IMR-90 (cell line): ENCODE measurements at regions not wholly inside any gene's neighbourhood (a gene's known extent, or its start where the extent isn't known, plus 50 kb on each side); places are given as distances from the start of the nearest gene placed in this dataset.

Experiments used
- ATAC-seq: fragments of 200-7000 bp; cut with Tn5 transposase; 2 replicates; pipeline ENCODE4 v1.9.1; 2020; ENCODE audit warnings: low read depth, mild to moderate bottlenecking, moderate library complexity
- BruUV-seq: library from RNA; stranded (reverse); fragments of 400-500 nt; replicated peaks from 2 replicates; lab custom pipeline; 2021; lab: Mats Ljungman, UMichigan
- CTCF ChIA-PET: fragments of 300-600 bp; formaldehyde crosslinking; extraction: SDS; loops from one replicate; lab custom pipeline; 2021; ENCODE audit warnings: antibody characterized with exemption; lab: Yijun Ruan, JAX
- POLR2A ChIA-PET: fragments of 300-600 bp; sonication (Branson Sonifier 250); formaldehyde crosslinking; loops from one replicate; lab custom pipeline; 2022; ENCODE audit warnings: antibody characterized with exemption; ENCODE audit not compliant: unreplicated experiment; lab: Charles Lee
- DNase-seq: peaks from one replicate; pipeline ENCODE4 v3.0.0; 2013
- H2AFZ ChIP-seq: replicated peaks from 2 replicates; pipeline ENCODE3; 2013; ENCODE audit warnings: low read length, mild to moderate bottlenecking; ENCODE audit not compliant: poor library complexity
- H2AK5ac ChIP-seq: 2 replicates; pipeline ENCODE4 v1.6.1; 2013; ENCODE audit warnings: low read depth, low read length, inconsistent platforms
- H2AK9ac ChIP-seq: replicated peaks from 2 replicates; pipeline ENCODE3; 2013; ENCODE audit warnings: mild to moderate bottlenecking, low read depth, low read length, moderate library complexity; ENCODE audit not compliant: poor library complexity
- H2BK120ac ChIP-seq: 2 replicates; pipeline ENCODE4 v1.6.1; 2013; ENCODE audit warnings: low read depth, low read length, inconsistent platforms
- H2BK15ac ChIP-seq: 3 replicates; pipeline ENCODE4 v1.6.1; 2013; ENCODE audit warnings: low read depth, low read length, inconsistent platforms
- H2BK20ac ChIP-seq: 2 replicates; pipeline ENCODE4 v1.6.1; 2013; ENCODE audit warnings: low read depth, mild to moderate bottlenecking, inconsistent platforms, low read length, moderate library complexity
- H2BK5ac ChIP-seq: 2 replicates; pipeline ENCODE4 v1.6.1; 2013; ENCODE audit warnings: mild to moderate bottlenecking, low read depth, low read length, inconsistent platforms; ENCODE audit not compliant: poor library complexity, severe bottlenecking
- H3K14ac ChIP-seq: replicated peaks from 2 replicates; pipeline ENCODE4 v1.6.1; 2013; ENCODE audit warnings: low read depth, low read length, inconsistent platforms
- H3K18ac ChIP-seq: 2 replicates; pipeline ENCODE4 v1.6.1; 2013; ENCODE audit warnings: low read depth, low read length, control low read depth
- H3K23ac ChIP-seq: 2 replicates; pipeline ENCODE4 v1.6.1; 2013; ENCODE audit warnings: low read depth, low read length, inconsistent platforms
- H3K27ac ChIP-seq: 2 replicates; pipeline ENCODE4 v1.5.1; 2013; ENCODE audit warnings: mild to moderate bottlenecking, control low read depth, low read length; ENCODE audit not compliant: insufficient read depth
- H3K27me3 ChIP-seq: 2 replicates; pipeline ENCODE4 v1.6.1; 2013; ENCODE audit warnings: low read length; ENCODE audit not compliant: control insufficient read depth, insufficient read depth
- H3K36me3 ChIP-seq: 2 replicates; pipeline ENCODE4 v1.6.1; 2013; ENCODE audit warnings: low read length, mixed read lengths; ENCODE audit not compliant: control insufficient read depth, insufficient read depth
- H3K4ac ChIP-seq: 2 replicates; pipeline ENCODE4 v1.6.1; 2013; ENCODE audit warnings: low read depth, low read length, inconsistent platforms
- H3K4me1 ChIP-seq: 2 replicates; pipeline ENCODE4 v1.6.1; 2013; ENCODE audit warnings: low read length, mixed read lengths; ENCODE audit not compliant: control insufficient read depth, insufficient read depth
- H3K4me2 ChIP-seq: 2 replicates; pipeline ENCODE4 v1.6.1; 2013; ENCODE audit warnings: low read depth, mild to moderate bottlenecking, control low read depth, low read length, moderate library complexity
- H3K4me3 ChIP-seq: 2 replicates; pipeline ENCODE4 v1.5.1; 2013; ENCODE audit warnings: low read depth, mild to moderate bottlenecking, control low read depth, low read length, moderate library complexity; ENCODE audit not compliant: insufficient read depth
- H3K56ac ChIP-seq: 2 replicates; pipeline ENCODE4 v1.6.1; 2013; ENCODE audit warnings: low read length, inconsistent platforms; ENCODE audit not compliant: insufficient read depth; ENCODE audit errors: extremely low read depth
- H3K79me1 ChIP-seq, 2 experiments: 2 replicates each; pipeline ENCODE4 v1.6.1; 2013; ENCODE audit warnings: low read length in 2 of 2, inconsistent platforms in 1 of 2, low read depth in 1 of 2
- H3K9ac ChIP-seq: 2 replicates; pipeline ENCODE4 v1.6.1; 2013; ENCODE audit warnings: low read depth, low read length, control low read depth
- H3K9me1 ChIP-seq: 2 replicates; pipeline ENCODE4 v1.6.1; 2013; ENCODE audit warnings: low read length, inconsistent platforms; ENCODE audit not compliant: insufficient read depth
- H3K9me3 ChIP-seq: 2 replicates; pipeline ENCODE4 v1.6.1; 2013; ENCODE audit warnings: low read length; ENCODE audit not compliant: control insufficient read depth, insufficient read depth
- H4K20me1 ChIP-seq: 2 replicates; pipeline ENCODE4 v1.6.1; 2013; ENCODE audit warnings: low read length, inconsistent platforms; ENCODE audit not compliant: insufficient read depth
- H4K5ac ChIP-seq: 2 replicates; pipeline ENCODE4 v1.6.1; 2013; ENCODE audit warnings: mild to moderate bottlenecking, low read depth, low read length, control low read depth
- H4K8ac ChIP-seq, 2 experiments: 2 replicates each; pipeline ENCODE4 v1.6.1; 2013; ENCODE audit warnings: low read depth in 2 of 2, low read length in 2 of 2, control low read depth in 1 of 2, inconsistent platforms in 1 of 2
- H4K91ac ChIP-seq: 2 replicates; pipeline ENCODE4 v1.6.1; 2013; ENCODE audit warnings: low read depth, low read length, inconsistent platforms; ENCODE audit not compliant: insufficient read depth
- BHLHE40 ChIP-seq: fragments of 150-350 bp; IDR thresholded peaks from 2 replicates; pipeline ENCODE4 v1.6.1; 2016; ENCODE audit warnings: mild to moderate bottlenecking, low read depth, low read length
- FOS ChIP-seq: fragments of 150-350 bp; IDR thresholded peaks from 2 replicates; pipeline ENCODE4 v1.6.1; 2016; ENCODE audit warnings: low read depth, low read length
- MAZ ChIP-seq: IDR thresholded peaks from 2 replicates; pipeline ENCODE4 v1.6.1; 2012; ENCODE audit warnings: low read depth, mild to moderate bottlenecking, low read length, improper control_type of control experiment, moderate library complexity, borderline replicate concordance
- MXI1 ChIP-seq: IDR thresholded peaks from 2 replicates; pipeline ENCODE4 v1.6.1; 2012; ENCODE audit warnings: low read depth, mild to moderate bottlenecking, low read length, moderate library complexity, borderline replicate concordance
- NFE2L2 ChIP-seq: fragments of 150-350 bp; IDR thresholded peaks from 2 replicates; pipeline ENCODE4 v1.6.1; 2016; ENCODE audit warnings: low read depth, mild to moderate bottlenecking, low read length
- POLR2A ChIP-seq: IDR thresholded peaks from 2 replicates; pipeline ENCODE4 v1.6.1; 2012; ENCODE audit warnings: mild to moderate bottlenecking, low read depth, low read length
- RCOR1 ChIP-seq: IDR thresholded peaks from 2 replicates; pipeline ENCODE4 v1.6.1; 2012; ENCODE audit warnings: mild to moderate bottlenecking, low read length, improper control_type of control experiment; ENCODE audit not compliant: insufficient replicate concordance
- RFX5 ChIP-seq: IDR thresholded peaks from 2 replicates; pipeline ENCODE4 v1.8.0; 2012; ENCODE audit warnings: low read depth, mild to moderate bottlenecking, low read length, moderate library complexity
- WGBS, 2 experiments: methylation state at CpG; one replicate each; pipeline versions ENCODE4 v1.1.5 to v1.1.7; 2013; ENCODE audit warnings: missing lambda C conversion rate in 2 of 2; ENCODE audit not compliant: insufficient read length in 1 of 2; ENCODE audit errors: extremely low coverage in 2 of 2; 5-methylcytosine and 5-hydroxymethylcytosine counted together
- dilution Hi-C: fragments of 300-500 bp; cut with HindIII; formaldehyde crosslinking; loops from one replicate; pipeline ENCODE4 v1.14.3; 2018; ENCODE audit warnings: low sequenced_read_pairs; ENCODE audit not compliant: unreplicated experiment
- in situ Hi-C: fragments of 300-500 bp; cut with MboI; formaldehyde crosslinking; loops from 3 replicates; pipeline ENCODE4 v1.14.3; 2019; ENCODE audit warnings: low sequenced_read_pairs, inconsistent platforms, mixed read lengths
- intact Hi-C: fragments of 100-400 bp; cut with micrococcal nuclease; formaldehyde crosslinking; loops from 2 replicates; pipeline ENCODE4 v1.10.0; 2022
- TF ChIP-seq, protein P1 (sequence below): fragments of 150-350 bp; IDR thresholded peaks from 2 replicates; pipeline ENCODE4 v1.6.1; 2017; ENCODE audit warnings: mild to moderate bottlenecking, antibody characterized with exemption, low read length, low read depth
- TF ChIP-seq, protein P2 (sequence below): fragments of 150-350 bp; IDR thresholded peaks from 2 replicates; pipeline ENCODE4 v1.6.1; 2016; ENCODE audit warnings: low read depth, mild to moderate bottlenecking, low read length, moderate library complexity, borderline replicate concordance

DNA sequence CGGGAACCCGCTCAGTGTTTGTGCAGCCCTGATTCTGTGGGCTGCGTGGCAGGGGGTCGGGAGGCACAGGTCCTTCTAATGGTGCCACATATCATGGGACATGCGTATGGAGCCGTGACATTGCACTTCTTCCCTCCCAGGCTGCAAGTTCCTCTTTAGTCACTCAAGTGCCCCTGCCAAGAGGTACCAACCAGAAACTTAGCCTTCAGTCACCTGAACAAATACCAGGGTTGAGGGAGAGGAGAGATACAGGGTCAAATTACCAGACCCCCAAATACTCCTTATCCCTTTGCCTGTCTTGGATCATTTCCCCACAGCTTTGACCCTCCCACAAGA is 209.1 kb downstream of the BUD13 start:
- Histone ChIP-seq H3K4me1 (no peaks in the 10 kb centered on the region), H3K18ac (no peak overlapping the region), H3K36me3 (no peaks in the 10 kb centered on the region), H3K79me1 (no peaks in the 10 kb centered on the region), H4K20me1 (no peaks in the 10 kb centered on the region), H2BK5ac (no peak overlapping the region), H2BK120ac (no peak overlapping the region), H2AK9ac (no peak overlapping the region), H4K91ac (no peak overlapping the region), H3K9ac (no peak overlapping the region), H3K9me1 (0 out of 2 replicates have a peak, but pooled peaks cover 3% of the 10 kb centered on the region), H2AK5ac (no peak overlapping the region), H2AFZ (no peak overlapping the region), H3K23ac (no peak overlapping the region), H2BK15ac (no peak overlapping the region), H3K4me2 (no peak overlapping the region), H3K27ac (no peak overlapping the region), H2BK20ac (no peak overlapping the region), H3K56ac (no peak overlapping the region), H3K14ac (no peak overlapping the region), H4K5ac (no peak overlapping the region), H3K27me3 (peaks cover 2% of the 10 kb centered on the region; the same call in 1 of the 2 replicates), H3K9me3 (no peaks in the 10 kb centered on the region), H3K4me3 (no peak overlapping the region), H3K4ac (no peak overlapping the region), H4K8ac (no peak overlapping the region)
- intact Hi-C loops (no loop called here), dilution Hi-C loops (no loop called here), in situ Hi-C loops (no loop called here)
- no TSS peak for BruUV-seq
- DNase-seq = no peak
- 66% methylated on average over 4 of the region's 6 CpGs; no CpG with 5 or more reads in 1 of the 2 experiments for WGBS, 2 experiments
- no peak for ATAC-seq
- TF ChIP-seq RCOR1 (no peak), FOS (no peak), POLR2A (no peak), BHLHE40 (no peak), NFE2L2 (no peak), MXI1 (no peak), MAZ (no peak), RFX5 (no peak)
- TF ChIP-seq, protein P1, sequence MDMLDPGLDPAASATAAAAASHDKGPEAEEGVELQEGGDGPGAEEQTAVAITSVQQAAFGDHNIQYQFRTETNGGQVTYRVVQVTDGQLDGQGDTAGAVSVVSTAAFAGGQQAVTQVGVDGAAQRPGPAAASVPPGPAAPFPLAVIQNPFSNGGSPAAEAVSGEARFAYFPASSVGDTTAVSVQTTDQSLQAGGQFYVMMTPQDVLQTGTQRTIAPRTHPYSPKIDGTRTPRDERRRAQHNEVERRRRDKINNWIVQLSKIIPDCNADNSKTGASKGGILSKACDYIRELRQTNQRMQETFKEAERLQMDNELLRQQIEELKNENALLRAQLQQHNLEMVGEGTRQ = no peak
- TF ChIP-seq, protein P2, sequence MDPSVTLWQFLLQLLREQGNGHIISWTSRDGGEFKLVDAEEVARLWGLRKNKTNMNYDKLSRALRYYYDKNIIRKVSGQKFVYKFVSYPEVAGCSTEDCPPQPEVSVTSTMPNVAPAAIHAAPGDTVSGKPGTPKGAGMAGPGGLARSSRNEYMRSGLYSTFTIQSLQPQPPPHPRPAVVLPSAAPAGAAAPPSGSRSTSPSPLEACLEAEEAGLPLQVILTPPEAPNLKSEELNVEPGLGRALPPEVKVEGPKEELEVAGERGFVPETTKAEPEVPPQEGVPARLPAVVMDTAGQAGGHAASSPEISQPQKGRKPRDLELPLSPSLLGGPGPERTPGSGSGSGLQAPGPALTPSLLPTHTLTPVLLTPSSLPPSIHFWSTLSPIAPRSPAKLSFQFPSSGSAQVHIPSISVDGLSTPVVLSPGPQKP = no peak
- ChIA-PET POLR2A (no interaction called here), CTCF (no interaction called here)
